ENCODE measurements at regions not wholly inside any gene's neighbourhood (a gene's known extent, or its start where the extent isn't known, plus 50 kb on each side); places are given as distances from the start of the nearest gene placed in this dataset.
"Not testable (repeated sequence)": the region's sequence is repeated elsewhere in the genome, so short reads cannot be mapped to it uniquely, and the experiment has no call there.

DNA sequence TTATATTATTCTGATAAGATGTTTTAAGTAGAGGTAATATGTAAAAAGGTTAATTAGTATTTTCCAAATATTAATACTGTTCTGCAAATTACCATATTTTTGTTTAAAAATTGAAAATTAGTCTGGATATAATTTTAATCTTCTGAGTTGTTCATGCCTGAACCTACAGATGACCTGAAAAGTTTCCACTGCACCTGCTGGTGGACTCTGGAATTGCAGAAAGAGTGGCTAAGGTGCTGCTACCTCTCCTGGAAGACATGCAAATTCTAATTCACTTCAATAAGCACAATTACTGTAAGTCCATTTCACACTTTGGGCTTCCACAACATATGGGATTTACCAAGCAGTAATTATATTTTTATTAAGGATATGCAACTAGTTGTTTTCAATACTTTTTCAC is 77.7 kb upstream of the OLIG3 start:
- H3K9me3 ChIP-seq (ENCODE audit: control insufficient read depth in 2 of 2, low read length in 2 of 2): no peaks in the 10 kb centered on the region
- no peak overlapping the region for H3K27ac ChIP-seq (ENCODE audit: low read length)
- H3K27me3 ChIP-seq (ENCODE audit: control insufficient read depth in 1 of 2, insufficient read depth in 2 of 2, low read length in 2 of 2): no peaks in the 10 kb centered on the region
- H3K4me1 ChIP-seq (ENCODE audit: control insufficient read depth, insufficient read depth, low read length): no peaks in the 10 kb centered on the region
- no peak overlapping the region for H3K9ac ChIP-seq (ENCODE audit: low read length in 2 of 2)
- no peak overlapping the region for H3K4me3 ChIP-seq (ENCODE audit: low read length in 2 of 2)
- no peaks in the 10 kb centered on the region for H3K36me3 ChIP-seq (ENCODE audit: control insufficient read depth in 2 of 2, insufficient read depth in 2 of 2, low read length in 2 of 2)

- H3K9ac ChIP-seq (ENCODE audit: low read length in 2 of 2): no peak overlapping the region
- H3K9me3 ChIP-seq (ENCODE audit: control insufficient read depth in 2 of 2, low read length in 2 of 2): no peaks in the 10 kb centered on the region
- no peaks in the 10 kb centered on the region for H3K36me3 ChIP-seq (ENCODE audit: control insufficient read depth in 2 of 2, insufficient read depth in 2 of 2, low read length in 2 of 2)
- no peak overlapping the region for H3K4me3 ChIP-seq (ENCODE audit: low read length in 2 of 2)
- H3K4me1 ChIP-seq (ENCODE audit: control insufficient read depth, insufficient read depth, low read length): no peaks in the 10 kb centered on the region
- H3K27ac ChIP-seq (ENCODE audit: low read length): no peak overlapping the region
- no peaks in the 10 kb centered on the region for H3K27me3 ChIP-seq (ENCODE audit: control insufficient read depth in 1 of 2, insufficient read depth in 2 of 2, low read length in 2 of 2)
Measured at GRCh38 chr6:137573739-137574138, 79.5 kb upstream of the OLIG3 start.

GRCh38 chr6:137579612-137580011 is 85.4 kb upstream of the OLIG3 start:
- Histone ChIP-seq H3K9ac (ENCODE audit: low read length in 2 of 2) (no peak overlapping the region), H3K4me3 (ENCODE audit: low read length in 2 of 2) (no peak overlapping the region), H3K9me3 (ENCODE audit: control insufficient read depth in 2 of 2, low read length in 2 of 2) (peaks cover 0 to 2% of the 10 kb centered on the region in 2 donors), H3K27ac (ENCODE audit: low read length) (no peak overlapping the region), H3K4me1 (ENCODE audit: control insufficient read depth, insufficient read depth, low read length) (peaks cover 10% of the 10 kb centered on the region), H3K27me3 (ENCODE audit: control insufficient read depth in 1 of 2, insufficient read depth in 2 of 2, low read length in 2 of 2) (no peaks in the 10 kb centered on the region), H3K36me3 (ENCODE audit: control insufficient read depth in 2 of 2, insufficient read depth in 2 of 2, low read length in 2 of 2) (no peaks in the 10 kb centered on the region)

DNA sequence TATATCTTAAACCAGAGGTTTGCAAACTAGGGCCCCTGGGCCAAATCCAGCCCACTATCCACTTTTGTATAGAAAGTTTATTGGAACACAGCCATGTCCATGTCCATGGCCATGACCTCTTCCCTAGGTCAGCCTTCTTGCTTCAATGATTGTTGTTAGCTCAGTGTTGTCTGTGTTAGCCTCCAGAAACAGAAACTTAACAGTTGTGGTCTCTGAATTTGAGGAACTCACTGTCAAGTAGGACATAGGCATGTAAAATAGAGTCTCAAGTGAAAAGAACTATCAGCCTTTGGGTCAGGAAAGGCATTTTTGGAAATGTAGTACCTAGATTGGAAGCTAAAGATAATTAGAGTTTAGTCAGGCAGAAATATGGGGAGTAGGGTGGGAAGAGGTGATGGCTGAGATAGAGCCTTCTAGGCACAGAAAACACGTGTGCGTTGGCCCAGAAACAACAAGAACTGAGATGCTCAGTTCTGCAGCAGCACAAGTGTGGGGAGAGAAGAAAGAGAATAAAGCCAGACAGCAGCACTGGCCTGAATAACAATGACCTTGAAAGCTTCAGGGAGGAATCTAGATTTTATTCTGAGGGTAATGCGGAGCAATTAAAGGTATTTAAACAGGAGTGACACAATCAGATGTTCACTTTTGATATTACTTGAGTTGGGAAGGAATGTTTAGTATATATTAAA is 87.0 kb upstream of the OLIG3 start:
- Histone ChIP-seq H3K27me3 (ENCODE audit: control insufficient read depth in 1 of 2, insufficient read depth in 2 of 2, low read length in 2 of 2) (no peaks in the 10 kb centered on the region), H3K4me1 (ENCODE audit: control insufficient read depth, insufficient read depth, low read length) (peaks cover 10% of the 10 kb centered on the region), H3K27ac (ENCODE audit: low read length) (no peak overlapping the region), H3K36me3 (ENCODE audit: control insufficient read depth in 2 of 2, insufficient read depth in 2 of 2, low read length in 2 of 2) (no peaks in the 10 kb centered on the region), H3K9me3 (ENCODE audit: control insufficient read depth in 2 of 2, low read length in 2 of 2) (peaks cover 0 to 2% of the 10 kb centered on the region in 2 donors), H3K4me3 (ENCODE audit: low read length in 2 of 2) (no peak overlapping the region), H3K9ac (ENCODE audit: low read length in 2 of 2) (no peak overlapping the region)

- H3K4me1 ChIP-seq (ENCODE audit: control insufficient read depth, insufficient read depth, low read length): peaks cover 10% of the 10 kb centered on the region
- not testable (repeated sequence) for H3K27me3 ChIP-seq (ENCODE audit: control insufficient read depth in 1 of 2, insufficient read depth in 2 of 2, low read length in 2 of 2); H3K9me3 ChIP-seq (ENCODE audit: control insufficient read depth in 2 of 2, low read length in 2 of 2); H3K9ac ChIP-seq (ENCODE audit: low read length in 2 of 2); H3K36me3 ChIP-seq (ENCODE audit: control insufficient read depth in 2 of 2, insufficient read depth in 2 of 2, low read length in 2 of 2); H3K4me3 ChIP-seq (ENCODE audit: low read length in 2 of 2); H3K27ac ChIP-seq (ENCODE audit: low read length)
Measured at GRCh38 chr6:137583519-137583918, 89.3 kb upstream of the OLIG3 start.

DNA sequence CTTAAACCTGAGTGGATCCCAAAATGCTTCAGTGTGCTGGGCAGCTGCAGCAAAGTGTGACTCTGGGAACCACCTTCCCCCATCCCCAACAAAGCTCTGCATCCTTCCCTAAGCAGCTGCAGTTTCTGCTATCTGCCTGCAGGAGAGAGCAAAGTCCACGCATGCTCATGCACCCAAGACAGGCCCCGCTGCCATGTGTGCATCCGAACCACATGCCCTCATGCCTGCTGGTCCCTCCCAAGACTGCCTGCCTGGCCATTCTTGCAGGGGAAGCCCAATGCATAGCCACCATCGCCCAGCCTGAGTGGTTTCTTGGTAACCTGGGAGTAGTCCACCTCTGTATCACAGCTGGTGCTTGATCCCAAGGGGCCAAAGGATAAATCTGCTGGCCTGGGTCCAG is 94.3 kb upstream of the OLIG3 start:
- Histone ChIP-seq H3K4me1 (ENCODE audit: control insufficient read depth, insufficient read depth, low read length) (no peaks in the 10 kb centered on the region), H3K9me3 (ENCODE audit: control insufficient read depth in 2 of 2, low read length in 2 of 2) (peaks cover 0 to 5% of the 10 kb centered on the region in 2 donors), H3K36me3 (ENCODE audit: control insufficient read depth in 2 of 2, insufficient read depth in 2 of 2, low read length in 2 of 2) (no peaks in the 10 kb centered on the region), H3K27me3 (ENCODE audit: control insufficient read depth in 1 of 2, insufficient read depth in 2 of 2, low read length in 2 of 2) (peaks cover 0 to 2% of the 10 kb centered on the region in 2 donors), H3K9ac (ENCODE audit: low read length in 2 of 2) (no peak overlapping the region), H3K4me3 (ENCODE audit: low read length in 2 of 2) (no peak overlapping the region), H3K27ac (ENCODE audit: low read length) (no peak overlapping the region)

GRCh38 chr6:137589067-137589848 is 95.1 kb upstream of the OLIG3 start:
- no peaks in the 10 kb centered on the region for H3K4me1 ChIP-seq (ENCODE audit: control insufficient read depth, insufficient read depth, low read length)
- H3K27me3 ChIP-seq (ENCODE audit: control insufficient read depth in 1 of 2, insufficient read depth in 2 of 2, low read length in 2 of 2): peaks cover 0 to 2% of the 10 kb centered on the region in 2 donors
- H3K9me3 ChIP-seq (ENCODE audit: control insufficient read depth in 2 of 2, low read length in 2 of 2): peaks cover 0 to 3% of the 10 kb centered on the region in 2 donors
- H3K9ac ChIP-seq (ENCODE audit: low read length in 2 of 2): no peak overlapping the region
- H3K36me3 ChIP-seq (ENCODE audit: control insufficient read depth in 2 of 2, insufficient read depth in 2 of 2, low read length in 2 of 2): no peaks in the 10 kb centered on the region
- no peak overlapping the region for H3K27ac ChIP-seq (ENCODE audit: low read length)
- no peak overlapping the region for H3K4me3 ChIP-seq (ENCODE audit: low read length in 2 of 2)

- H3K27me3 ChIP-seq (ENCODE audit: control insufficient read depth in 1 of 2, insufficient read depth in 2 of 2, low read length in 2 of 2): peaks cover 0 to 2% of the 10 kb centered on the region in 2 donors
- no peaks in the 10 kb centered on the region for H3K4me1 ChIP-seq (ENCODE audit: control insufficient read depth, insufficient read depth, low read length)
- no peak overlapping the region for H3K9ac ChIP-seq (ENCODE audit: low read length in 2 of 2)
- H3K36me3 ChIP-seq (ENCODE audit: control insufficient read depth in 2 of 2, insufficient read depth in 2 of 2, low read length in 2 of 2): no peaks in the 10 kb centered on the region
- H3K4me3 ChIP-seq (ENCODE audit: low read length in 2 of 2): no peak overlapping the region
- peaks cover 0 to 3% of the 10 kb centered on the region in 2 donors for H3K9me3 ChIP-seq (ENCODE audit: control insufficient read depth in 2 of 2, low read length in 2 of 2)
- H3K27ac ChIP-seq (ENCODE audit: low read length): no peak overlapping the region
Measured at GRCh38 chr6:137590684-137591083, 96.5 kb upstream of the OLIG3 start.

- Histone ChIP-seq H3K4me3 (ENCODE audit: low read length in 2 of 2) (no peak overlapping the region), H3K9me3 (ENCODE audit: control insufficient read depth in 2 of 2, low read length in 2 of 2) (no peaks in the 10 kb centered on the region), H3K27ac (ENCODE audit: low read length) (no peak overlapping the region), H3K27me3 (ENCODE audit: control insufficient read depth in 1 of 2, insufficient read depth in 2 of 2, low read length in 2 of 2) (no peaks in the 10 kb centered on the region), H3K36me3 (ENCODE audit: control insufficient read depth in 2 of 2, insufficient read depth in 2 of 2, low read length in 2 of 2) (no peaks in the 10 kb centered on the region), H3K9ac (ENCODE audit: low read length in 2 of 2) (no peak overlapping the region), H3K4me1 (ENCODE audit: control insufficient read depth, insufficient read depth, low read length) (no peaks in the 10 kb centered on the region)
Measured at GRCh38 chr6:137601471-137601870, 107.3 kb upstream of the OLIG3 start.

- Histone ChIP-seq H3K27me3 (ENCODE audit: control insufficient read depth in 1 of 2, insufficient read depth in 2 of 2, low read length in 2 of 2) (no peaks in the 10 kb centered on the region), H3K27ac (ENCODE audit: low read length) (no peak overlapping the region), H3K4me1 (ENCODE audit: control insufficient read depth, insufficient read depth, low read length) (no peaks in the 10 kb centered on the region), H3K9me3 (ENCODE audit: control insufficient read depth in 2 of 2, low read length in 2 of 2) (no peaks in the 10 kb centered on the region), H3K4me3 (ENCODE audit: low read length in 2 of 2) (no peak overlapping the region), H3K36me3 (ENCODE audit: control insufficient read depth in 2 of 2, insufficient read depth in 2 of 2, low read length in 2 of 2) (no peaks in the 10 kb centered on the region), H3K9ac (ENCODE audit: low read length in 2 of 2) (no peak overlapping the region)
Measured at GRCh38 chr6:137602313-137603197, 108.4 kb upstream of the OLIG3 start.

All from stomach smooth muscle (tissue), 2 donors.